GM23338 (cell line): ENCODE measurements at regions not wholly inside any gene's neighbourhood (a gene's known extent, or its start where the extent isn't known, plus 50 kb on each side); places are given as distances from the start of the nearest gene placed in this dataset.

ENCODE experiments used
- ATAC-seq: fragments of 200-7000 bp; cut with Tn5 transposase; 3 replicates; pipeline ENCODE4 v1.9.1; 2020
- DNase-seq: peaks from one replicate; pipeline ENCODE4 v3.0.0-alpha.2; 2015; ENCODE audit warnings: low spot score
- H2AFZ ChIP-seq: fragments of 200-600 bp; sonication (generic); 2 replicates; pipeline ENCODE4 v1.8.0; 2016; ENCODE audit warnings: antibody characterized with exemption, mild to moderate bottlenecking, moderate library complexity
- H3F3A ChIP-seq: fragments of 200-600 bp; sonication (generic); replicated peaks from 2 replicates; pipeline ENCODE4 v1.8.0; 2017; ENCODE audit warnings: antibody characterized with exemption, mixed run types, low read depth
- H3K27ac ChIP-seq: fragments of 200-600 bp; sonication (generic); 2 replicates; pipeline ENCODE4 v1.6.1; 2016; ENCODE audit warnings: low read depth
- H3K27me3 ChIP-seq: fragments of 200-600 bp; sonication (generic); 2 replicates; pipeline ENCODE4 v1.8.0; 2016; ENCODE audit warnings: mild to moderate bottlenecking, mixed run types, moderate library complexity; ENCODE audit not compliant: insufficient read depth
- H3K36me3 ChIP-seq: fragments of 200-600 bp; sonication (generic); 2 replicates; pipeline ENCODE4 v1.8.0; 2016; ENCODE audit warnings: mild to moderate bottlenecking; ENCODE audit not compliant: insufficient read depth
- H3K4me1 ChIP-seq: fragments of 200-600 bp; sonication (generic); 2 replicates; pipeline ENCODE4 v1.8.0; 2016; ENCODE audit warnings: mild to moderate bottlenecking, moderate library complexity; ENCODE audit not compliant: insufficient read depth
- H3K4me2 ChIP-seq: fragments of 200-600 bp; sonication (generic); 2 replicates; pipeline ENCODE4 v1.7.1; 2017; ENCODE audit warnings: mixed run types
- H3K4me3 ChIP-seq: fragments of 200-600 bp; sonication (generic); 2 replicates; pipeline ENCODE4 v1.6.1; 2016; ENCODE audit warnings: mixed run types
- H3K79me2 ChIP-seq: fragments of 200-600 bp; sonication (generic); replicated peaks from 2 replicates; pipeline ENCODE4 v1.8.0; 2017; ENCODE audit warnings: mild to moderate bottlenecking; ENCODE audit not compliant: insufficient read depth
- H3K9me2 ChIP-seq: fragments of 200-600 bp; sonication (generic); 2 replicates; pipeline ENCODE4 v1.8.0; 2017; ENCODE audit not compliant: insufficient read depth
- H4K20me1 ChIP-seq: fragments of 200-600 bp; sonication (generic); replicated peaks from 2 replicates; pipeline ENCODE4 v1.8.0; 2017; ENCODE audit warnings: mild to moderate bottlenecking; ENCODE audit not compliant: insufficient read depth
- H3K27ac Mint-ChIP-seq: 2 replicates; pipeline ENCODE4 v1.8.0; 2020; ENCODE audit warnings: inconsistent platforms, mild to moderate bottlenecking, moderate library complexity, mixed read lengths
- H3K27me3 Mint-ChIP-seq: 3 replicates; pipeline ENCODE4 v1.8.0; 2022; ENCODE audit warnings: low read depth, mild to moderate bottlenecking, moderate library complexity, mixed read lengths, inconsistent platforms; ENCODE audit not compliant: insufficient read depth, poor library complexity
- H3K36me3 Mint-ChIP-seq: 3 replicates; pipeline ENCODE4 v1.8.0; 2021; ENCODE audit warnings: low read depth, mild to moderate bottlenecking, inconsistent platforms, moderate library complexity, mixed read lengths
- H3K4me1 Mint-ChIP-seq: 3 replicates; pipeline ENCODE4 v1.8.0; 2020; ENCODE audit warnings: mild to moderate bottlenecking, inconsistent platforms, mixed read lengths
- H3K4me3 Mint-ChIP-seq: 3 replicates; pipeline ENCODE4 v1.8.0; 2021; ENCODE audit warnings: moderate library complexity, mild to moderate bottlenecking, inconsistent platforms, mixed read lengths
- H3K9me3 Mint-ChIP-seq: 3 replicates; pipeline ENCODE4 v1.8.0; 2020; ENCODE audit warnings: moderate library complexity, mild to moderate bottlenecking, inconsistent platforms, mixed read lengths
- CREB1 ChIP-seq: fragments of 250-450 bp; sonication (Bioruptor Pico); IDR thresholded peaks from 2 replicates; pipeline ENCODE4 v1.5.0; 2020; ENCODE audit warnings: low read depth, mild to moderate bottlenecking, moderate library complexity
- EZH2 ChIP-seq: fragments of 200-600 bp; sonication (generic); IDR thresholded peaks from one replicate; pipeline ENCODE4 v1.8.0; 2017; ENCODE audit warnings: antibody characterized with exemption, mild to moderate bottlenecking, low read depth; ENCODE audit not compliant: unreplicated experiment
- EZH2phosphoT487 ChIP-seq: fragments of 200-600 bp; sonication (generic); IDR thresholded peaks from one replicate; pipeline ENCODE4 v1.8.1; 2018; ENCODE audit warnings: antibody characterized with exemption; ENCODE audit not compliant: unreplicated experiment
- JUNB ChIP-seq: IDR thresholded peaks from one replicate; pipeline ENCODE4 v1.6.1; 2016; ENCODE audit warnings: antibody characterized with exemption; ENCODE audit not compliant: unreplicated experiment
- POLR2AphosphoS5 ChIP-seq: IDR thresholded peaks from 2 replicates; pipeline ENCODE4 v1.6.1; 2016; ENCODE audit warnings: antibody characterized with exemption, low read depth
- TF ChIP-seq, protein P1 (sequence below): fragments of 250-450 bp; sonication (Bioruptor Pico); IDR thresholded peaks from 2 replicates; pipeline ENCODE4 v1.5.0; 2020; ENCODE audit warnings: mild to moderate bottlenecking, moderate library complexity
- TF ChIP-seq, protein P2 (sequence below), 2 experiments: fragments of 200-600 bp in 1 of 2; sonication (generic) in 1 of 2; conservative IDR thresholded peaks; 2 replicates each; pipeline versions ENCODE4 v1.5.1 to v1.6.1; 2016 to 2017; ENCODE audit warnings: antibody characterized with exemption in 2 of 2, low read depth in 2 of 2, mild to moderate bottlenecking in 2 of 2, moderate library complexity in 1 of 2

DNA sequence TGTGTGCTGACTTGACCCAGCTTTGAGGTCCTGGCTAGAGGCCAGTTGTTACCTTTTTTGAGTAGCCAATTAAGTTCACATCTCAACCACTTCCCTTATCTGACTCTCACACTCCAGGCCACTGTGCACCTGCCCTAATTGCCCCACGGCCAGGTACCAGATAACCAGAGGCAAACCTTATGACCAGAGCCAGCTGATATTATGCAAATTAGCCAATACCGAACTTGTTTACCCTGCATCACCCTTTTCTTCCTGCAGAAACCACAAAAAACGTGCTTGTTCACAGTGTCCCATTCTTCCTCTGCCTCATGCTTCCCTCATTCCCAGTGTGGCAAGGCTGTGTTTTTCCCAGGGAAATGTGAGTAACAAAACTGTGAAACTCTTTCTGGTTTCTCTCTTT, 89.3 kb downstream of the HTR1B start:
- H3F3A ChIP-seq, result no peaks in the 10 kb centered on the region
- Mint-ChIP-seq H3K27ac (no peak overlapping the region), H3K9me3 (no peaks in the 10 kb centered on the region), H3K4me3 (no peak overlapping the region), H3K36me3 (no peaks in the 10 kb centered on the region), H3K27me3 (no peaks in the 10 kb centered on the region), H3K4me1 (no peaks in the 10 kb centered on the region; the same call in 2 of the 3 replicates)
- no peak overlapping the region for H2AFZ ChIP-seq
- H3K4me1 ChIP-seq, result no peaks in the 10 kb centered on the region
- no peaks in the 10 kb centered on the region for H3K79me2 ChIP-seq
- H4K20me1 ChIP-seq, result no peaks in the 10 kb centered on the region
- no peaks in the 10 kb centered on the region for H3K27me3 ChIP-seq
- no peak overlapping the region for H3K4me2 ChIP-seq
- no peak overlapping the region for H3K4me3 ChIP-seq
- ATAC-seq, result no peak
- TF ChIP-seq, protein P1, sequence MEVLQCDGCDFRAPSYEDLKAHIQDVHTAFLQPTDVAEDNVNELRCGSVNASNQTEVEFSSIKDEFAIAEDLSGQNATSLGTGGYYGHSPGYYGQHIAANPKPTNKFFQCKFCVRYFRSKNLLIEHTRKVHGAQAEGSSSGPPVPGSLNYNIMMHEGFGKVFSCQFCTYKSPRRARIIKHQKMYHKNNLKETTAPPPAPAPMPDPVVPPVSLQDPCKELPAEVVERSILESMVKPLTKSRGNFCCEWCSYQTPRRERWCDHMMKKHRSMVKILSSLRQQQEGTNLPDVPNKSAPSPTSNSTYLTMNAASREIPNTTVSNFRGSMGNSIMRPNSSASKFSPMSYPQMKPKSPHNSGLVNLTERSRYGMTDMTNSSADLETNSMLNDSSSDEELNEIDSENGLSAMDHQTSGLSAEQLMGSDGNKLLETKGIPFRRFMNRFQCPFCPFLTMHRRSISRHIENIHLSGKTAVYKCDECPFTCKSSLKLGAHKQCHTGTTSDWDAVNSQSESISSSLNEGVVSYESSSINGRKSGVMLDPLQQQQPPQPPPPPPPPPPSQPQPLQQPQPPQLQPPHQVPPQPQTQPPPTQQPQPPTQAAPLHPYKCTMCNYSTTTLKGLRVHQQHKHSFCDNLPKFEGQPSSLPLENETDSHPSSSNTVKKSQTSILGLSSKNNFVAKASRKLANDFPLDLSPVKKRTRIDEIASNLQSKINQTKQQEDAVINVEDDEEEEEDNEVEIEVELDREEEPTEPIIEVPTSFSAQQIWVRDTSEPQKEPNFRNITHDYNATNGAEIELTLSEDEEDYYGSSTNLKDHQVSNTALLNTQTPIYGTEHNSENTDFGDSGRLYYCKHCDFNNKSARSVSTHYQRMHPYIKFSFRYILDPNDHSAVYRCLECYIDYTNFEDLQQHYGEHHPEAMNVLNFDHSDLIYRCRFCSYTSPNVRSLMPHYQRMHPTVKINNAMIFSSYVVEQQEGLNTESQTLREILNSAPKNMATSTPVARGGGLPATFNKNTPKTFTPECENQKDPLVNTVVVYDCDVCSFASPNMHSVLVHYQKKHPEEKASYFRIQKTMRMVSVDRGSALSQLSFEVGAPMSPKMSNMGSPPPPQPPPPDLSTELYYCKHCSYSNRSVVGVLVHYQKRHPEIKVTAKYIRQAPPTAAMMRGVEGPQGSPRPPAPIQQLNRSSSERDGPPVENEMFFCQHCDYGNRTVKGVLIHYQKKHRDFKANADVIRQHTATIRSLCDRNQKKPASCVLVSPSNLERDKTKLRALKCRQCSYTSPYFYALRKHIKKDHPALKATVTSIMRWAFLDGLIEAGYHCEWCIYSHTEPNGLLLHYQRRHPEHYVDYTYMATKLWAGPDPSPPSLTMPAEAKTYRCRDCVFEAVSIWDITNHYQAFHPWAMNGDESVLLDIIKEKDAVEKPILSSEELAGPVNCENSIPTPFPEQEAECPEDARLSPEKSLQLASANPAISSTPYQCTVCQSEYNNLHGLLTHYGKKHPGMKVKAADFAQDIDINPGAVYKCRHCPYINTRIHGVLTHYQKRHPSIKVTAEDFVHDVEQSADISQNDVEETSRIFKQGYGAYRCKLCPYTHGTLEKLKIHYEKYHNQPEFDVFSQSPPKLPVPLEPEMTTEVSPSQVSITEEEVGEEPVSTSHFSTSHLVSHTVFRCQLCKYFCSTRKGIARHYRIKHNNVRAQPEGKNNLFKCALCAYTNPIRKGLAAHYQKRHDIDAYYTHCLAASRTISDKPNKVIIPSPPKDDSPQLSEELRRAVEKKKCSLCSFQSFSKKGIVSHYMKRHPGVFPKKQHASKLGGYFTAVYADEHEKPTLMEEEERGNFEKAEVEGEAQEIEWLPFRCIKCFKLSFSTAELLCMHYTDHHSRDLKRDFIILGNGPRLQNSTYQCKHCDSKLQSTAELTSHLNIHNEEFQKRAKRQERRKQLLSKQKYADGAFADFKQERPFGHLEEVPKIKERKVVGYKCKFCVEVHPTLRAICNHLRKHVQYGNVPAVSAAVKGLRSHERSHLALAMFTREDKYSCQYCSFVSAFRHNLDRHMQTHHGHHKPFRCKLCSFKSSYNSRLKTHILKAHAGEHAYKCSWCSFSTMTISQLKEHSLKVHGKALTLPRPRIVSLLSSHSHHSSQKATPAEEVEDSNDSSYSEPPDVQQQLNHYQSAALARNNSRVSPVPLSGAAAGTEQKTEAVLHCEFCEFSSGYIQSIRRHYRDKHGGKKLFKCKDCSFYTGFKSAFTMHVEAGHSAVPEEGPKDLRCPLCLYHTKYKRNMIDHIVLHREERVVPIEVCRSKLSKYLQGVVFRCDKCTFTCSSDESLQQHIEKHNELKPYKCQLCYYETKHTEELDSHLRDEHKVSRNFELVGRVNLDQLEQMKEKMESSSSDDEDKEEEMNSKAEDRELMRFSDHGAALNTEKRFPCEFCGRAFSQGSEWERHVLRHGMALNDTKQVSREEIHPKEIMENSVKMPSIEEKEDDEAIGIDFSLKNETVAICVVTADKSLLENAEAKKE (CRISPR knock-in tag), result no peak
- TF ChIP-seq POLR2AphosphoS5, result no peak
- no peak for TF ChIP-seq EZH2phosphoT487
- TF ChIP-seq JUNB, result no peak
- TF ChIP-seq, protein P2, sequence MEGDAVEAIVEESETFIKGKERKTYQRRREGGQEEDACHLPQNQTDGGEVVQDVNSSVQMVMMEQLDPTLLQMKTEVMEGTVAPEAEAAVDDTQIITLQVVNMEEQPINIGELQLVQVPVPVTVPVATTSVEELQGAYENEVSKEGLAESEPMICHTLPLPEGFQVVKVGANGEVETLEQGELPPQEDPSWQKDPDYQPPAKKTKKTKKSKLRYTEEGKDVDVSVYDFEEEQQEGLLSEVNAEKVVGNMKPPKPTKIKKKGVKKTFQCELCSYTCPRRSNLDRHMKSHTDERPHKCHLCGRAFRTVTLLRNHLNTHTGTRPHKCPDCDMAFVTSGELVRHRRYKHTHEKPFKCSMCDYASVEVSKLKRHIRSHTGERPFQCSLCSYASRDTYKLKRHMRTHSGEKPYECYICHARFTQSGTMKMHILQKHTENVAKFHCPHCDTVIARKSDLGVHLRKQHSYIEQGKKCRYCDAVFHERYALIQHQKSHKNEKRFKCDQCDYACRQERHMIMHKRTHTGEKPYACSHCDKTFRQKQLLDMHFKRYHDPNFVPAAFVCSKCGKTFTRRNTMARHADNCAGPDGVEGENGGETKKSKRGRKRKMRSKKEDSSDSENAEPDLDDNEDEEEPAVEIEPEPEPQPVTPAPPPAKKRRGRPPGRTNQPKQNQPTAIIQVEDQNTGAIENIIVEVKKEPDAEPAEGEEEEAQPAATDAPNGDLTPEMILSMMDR (conservative IDR thresholded peaks at IDR 0.05; ENCODE audit: low read depth in 2 of 2), result no peak
- no peak for TF ChIP-seq EZH2
- no peak for TF ChIP-seq CREB1
- no peaks in the 10 kb centered on the region for H3K36me3 ChIP-seq
- no peak for DNase-seq
- no peaks in the 10 kb centered on the region for H3K9me2 ChIP-seq
- H3K27ac ChIP-seq, result no peak overlapping the region
